H1 (cell line): ENCODE measurements at regions not wholly inside any gene's neighbourhood (a gene's known extent, or its start where the extent isn't known, plus 50 kb on each side); places are given as distances from the start of the nearest gene placed in this dataset.

Experiments used
- CTCF ChIA-PET: fragments of 300-600 bp; sonication (Branson Sonifier 250); formaldehyde crosslinking; loops from one replicate; lab custom pipeline; 2021; ENCODE audit not compliant: partially characterized antibody; lab: Charles Lee
- POLR2A ChIA-PET: fragments of 300-600 bp; sonication (Branson Sonifier 250); formaldehyde crosslinking; loops from one replicate; lab custom pipeline; 2021; ENCODE audit warnings: inconsistent platforms; ENCODE audit not compliant: partially characterized antibody; lab: Charles Lee
- DNase-seq, 2 experiments: peaks; one replicate each; pipeline versions ENCODE4 v3.0.0 to v3.0.0-alpha.2; 2010 to 2022; ENCODE audit warnings: low spot score in 2 of 2, low read depth in 1 of 2, mixed read lengths in 1 of 2
- FAIRE-seq: peaks from 2 replicates; lab custom pipeline; 2011; peaks lifted over from hg19 to GRCh38; lab: Jason Lieb, UNC
- H2AFZ ChIP-seq: 2 replicates; pipeline ENCODE4 v1.8.1; 2012; ENCODE audit warnings: low read length, inconsistent platforms
- H2AK5ac ChIP-seq: 2 replicates; pipeline ENCODE4 v1.6.1; 2013; ENCODE audit warnings: low read depth, low read length
- H2BK120ac ChIP-seq: replicated peaks from 2 replicates; pipeline ENCODE3; 2013; ENCODE audit warnings: low read depth, low read length, inconsistent platforms
- H2BK12ac ChIP-seq: 2 replicates; pipeline ENCODE4 v1.6.1; 2013; ENCODE audit warnings: low read depth, low read length
- H2BK15ac ChIP-seq: 2 replicates; pipeline ENCODE4 v1.6.1; 2013; ENCODE audit warnings: low read length
- H2BK20ac ChIP-seq: 2 replicates; pipeline ENCODE4 v1.6.1; 2013; ENCODE audit warnings: low read length
- H2BK5ac ChIP-seq: 2 replicates; pipeline ENCODE4 v1.6.1; 2013; ENCODE audit warnings: low read depth, low read length
- H3K14ac ChIP-seq: 2 replicates; pipeline ENCODE4 v1.6.1; 2013; ENCODE audit warnings: inconsistent platforms; ENCODE audit not compliant: insufficient read length
- H3K18ac ChIP-seq: 2 replicates; pipeline ENCODE4 v1.6.1; 2013; ENCODE audit warnings: low read length; ENCODE audit errors: extremely low read depth
- H3K23ac ChIP-seq: 2 replicates; pipeline ENCODE4 v1.6.1; 2013; ENCODE audit warnings: inconsistent platforms; ENCODE audit not compliant: insufficient read length
- H3K23me2 ChIP-seq: 2 replicates; pipeline ENCODE4 v1.6.1; 2013; ENCODE audit warnings: low read depth, low read length
- H3K27ac ChIP-seq: 2 replicates; pipeline ENCODE4 v1.6.1; 2011; ENCODE audit warnings: low read depth, low read length, inconsistent platforms
- H3K27me3 ChIP-seq, 4 experiments: replicated peaks in 1 of 4; 1 replicate in 1 of 4; 2 replicates in 3 of 4; pipeline versions ENCODE4 v1.6.1 to v1.8.1; 2011 to 2013; ENCODE audit warnings: low read length in 3 of 4, mild to moderate bottlenecking in 3 of 4, inconsistent platforms in 2 of 4, mixed read lengths in 2 of 4, moderate library complexity in 1 of 4; ENCODE audit not compliant: control insufficient read depth in 3 of 4, insufficient read depth in 3 of 4; ENCODE audit errors: extremely low read depth in 1 of 4
- H3K36me3 ChIP-seq, 4 experiments: 2 replicates each; pipeline versions ENCODE4 v1.6.1 to v1.8.1; 2011 to 2013; ENCODE audit warnings: mild to moderate bottlenecking in 4 of 4, low read length in 3 of 4, moderate library complexity in 2 of 4, control low read depth in 1 of 4, inconsistent platforms in 1 of 4; ENCODE audit not compliant: insufficient read depth in 4 of 4, control insufficient read depth in 2 of 4
- H3K4ac ChIP-seq: replicated peaks from 2 replicates; pipeline ENCODE3; 2013; ENCODE audit warnings: low read length, low read depth, mixed read lengths, inconsistent platforms; ENCODE audit not compliant: insufficient read length
- H3K4me1 ChIP-seq, 4 experiments: replicated peaks in 1 of 4; 1 replicate in 1 of 4; 2 replicates in 3 of 4; pipeline versions ENCODE4 v1.6.1 to v1.8.1; 2011 to 2013; ENCODE audit warnings: low read length in 3 of 4, inconsistent platforms in 2 of 4, mixed read lengths in 1 of 4; ENCODE audit not compliant: insufficient read depth in 4 of 4, control insufficient read depth in 3 of 4
- H3K4me2 ChIP-seq, 2 experiments: 2 replicates each; pipeline versions ENCODE4 v1.6.1 to v1.8.1; 2011 to 2013; ENCODE audit warnings: low read depth in 2 of 2, low read length in 2 of 2, control low read depth in 1 of 2, inconsistent platforms in 1 of 2, mild to moderate bottlenecking in 1 of 2; ENCODE audit not compliant: insufficient read depth in 1 of 2
- H3K4me3 ChIP-seq, 4 experiments: fragments of 200-600, 300-600 bp in 1 of 4; sonication (generic), shearing (Covaris generic), sonication (Bioruptor Twin) in 1 of 4; 2 replicates each; pipeline versions ENCODE4 v1.5.1 to v1.8.1; 2011 to 2016; ENCODE audit warnings: low read length in 4 of 4, low read depth in 3 of 4, control low read depth in 2 of 4, inconsistent platforms in 2 of 4, mild to moderate bottlenecking in 2 of 4, mixed read lengths in 1 of 4, moderate library complexity in 1 of 4; ENCODE audit not compliant: insufficient read depth in 2 of 4; ENCODE audit errors: extremely low read depth in 1 of 4
- H3K56ac ChIP-seq: replicated peaks from 2 replicates; pipeline ENCODE3; 2013; ENCODE audit warnings: low read depth, mild to moderate bottlenecking, mixed read lengths, low read length, inconsistent platforms; ENCODE audit not compliant: insufficient read length
- H3K79me1 ChIP-seq: 2 replicates; pipeline ENCODE4 v1.6.1; 2013; ENCODE audit warnings: low read depth, low read length, control low read depth
- H3K79me2 ChIP-seq, 2 experiments: 2 replicates each; pipeline versions ENCODE4 v1.6.1 to v1.8.1; 2012 to 2013; ENCODE audit warnings: low read length in 2 of 2, mild to moderate bottlenecking in 2 of 2, inconsistent platforms in 1 of 2; ENCODE audit not compliant: insufficient read depth in 2 of 2, control insufficient read depth in 1 of 2
- H3K9ac ChIP-seq, 4 experiments: replicated peaks in 1 of 4; 1 replicate in 1 of 4; 2 replicates in 3 of 4; pipeline versions ENCODE4 v1.6.1 to v1.8.1; 2011 to 2013; ENCODE audit warnings: low read depth in 3 of 4, low read length in 3 of 4, control low read depth in 2 of 4, mild to moderate bottlenecking in 2 of 4, moderate library complexity in 2 of 4, inconsistent platforms in 1 of 4; ENCODE audit errors: extremely low read depth in 1 of 4
- H3K9me3 ChIP-seq, 2 experiments: 2 replicates each; pipeline versions ENCODE4 v1.6.1 to v1.8.1; 2012 to 2013; ENCODE audit warnings: mild to moderate bottlenecking in 2 of 2, moderate library complexity in 2 of 2, control low read depth in 1 of 2, inconsistent platforms in 1 of 2, low read depth in 1 of 2, low read length in 1 of 2, mixed read lengths in 1 of 2; ENCODE audit not compliant: insufficient read depth in 2 of 2
- H4K20me1 ChIP-seq, 2 experiments: replicated peaks in 1 of 2; 2 replicates each; pipeline versions ENCODE3 to v1.8.1; 2011 to 2013; ENCODE audit warnings: inconsistent platforms in 2 of 2, low read length in 2 of 2, mild to moderate bottlenecking in 1 of 2; ENCODE audit not compliant: insufficient read depth in 2 of 2, control insufficient read depth in 1 of 2
- H4K5ac ChIP-seq: 2 replicates; pipeline ENCODE4 v1.6.1; 2013; ENCODE audit warnings: low read length, low read depth, mixed read lengths, inconsistent platforms; ENCODE audit not compliant: insufficient read length
- H4K8ac ChIP-seq: 2 replicates; pipeline ENCODE4 v1.8.0; 2013; ENCODE audit warnings: mild to moderate bottlenecking, moderate library complexity, low read length, inconsistent platforms; ENCODE audit not compliant: insufficient read depth; ENCODE audit errors: extremely low read depth
- H4K91ac ChIP-seq: replicated peaks from 2 replicates; pipeline ENCODE3; 2013; ENCODE audit warnings: low read length, mixed read lengths, inconsistent platforms; ENCODE audit not compliant: insufficient read length
- BACH1 ChIP-seq: IDR thresholded peaks from 2 replicates; pipeline ENCODE4 v1.6.1; 2012; ENCODE audit warnings: low read length, improper control_type of control experiment
- BCL11A ChIP-seq, 2 experiments: IDR thresholded peaks; one replicate each; pipeline ENCODE4 v1.6.1; 2011; ENCODE audit warnings: low read depth in 2 of 2, low read length in 2 of 2, mild to moderate bottlenecking in 2 of 2
- BRCA1 ChIP-seq: IDR thresholded peaks from 2 replicates; pipeline ENCODE4 v1.6.1; 2012; ENCODE audit warnings: low read depth, low read length, improper control_type of control experiment
- NANOG ChIP-seq: IDR thresholded peaks from 2 replicates; pipeline ENCODE4 v1.6.1; 2011; ENCODE audit warnings: low read length, low read depth, mild to moderate bottlenecking, inconsistent platforms; ENCODE audit not compliant: insufficient read depth, poor library complexity, severe bottlenecking
- SIN3A ChIP-seq, 2 experiments: IDR thresholded peaks in 1 of 2; conservative IDR thresholded peaks in 1 of 2; 2 replicates each; pipeline ENCODE4 v1.6.1; 2011 to 2012; ENCODE audit warnings: low read length in 2 of 2, improper control_type of control experiment in 1 of 2, low read depth in 1 of 2, mild to moderate bottlenecking in 1 of 2
- SP1 ChIP-seq: IDR thresholded peaks from 2 replicates; pipeline ENCODE4 v1.6.1; 2011; ENCODE audit warnings: low read depth, low read length
- TAF7 ChIP-seq: optimal IDR thresholded peaks from 2 replicates; pipeline ENCODE3; 2011; ENCODE audit warnings: low read depth, mild to moderate bottlenecking, inconsistent platforms, low read length, moderate library complexity, borderline replicate concordance
- WGBS, 2 experiments: shearing (Covaris generic) in 1 of 2; methylation state at CpG; one replicate each; pipeline versions ENCODE4 v1.1.6 to v1.1.7; 2013 to 2015; ENCODE audit warnings: low lambda C conversion rate in 2 of 2, mixed read lengths in 2 of 2, inconsistent platforms in 1 of 2, low coverage in 1 of 2, missing lambda C conversion rate in 1 of 2; ENCODE audit not compliant: insufficient replicate concordance in 2 of 2, insufficient coverage in 1 of 2, insufficient read length in 1 of 2; ENCODE audit errors: extremely low coverage in 1 of 2, missing lambda C conversion rate in 1 of 2; 5-methylcytosine and 5-hydroxymethylcytosine counted together

- Histone ChIP-seq H2BK5ac (no peak overlapping the region), H4K8ac (no peak overlapping the region), H3K23ac (no peak overlapping the region), H4K5ac (no peak overlapping the region), H3K27ac (no peak overlapping the region), H3K4ac (no peak overlapping the region), H3K27me3 (no peaks in the 10 kb centered on the region), H2AFZ (no peak overlapping the region), H3K36me3 (no peaks in the 10 kb centered on the region), H3K4me3 (no peak overlapping the region), H3K56ac (no peak overlapping the region), H3K4me1 (no peaks in the 10 kb centered on the region), H3K4me2 (no peak overlapping the region), H3K14ac (no peak overlapping the region), H3K18ac (no peak overlapping the region), H4K91ac (no peak overlapping the region), H2AK5ac (no peak overlapping the region), H2BK12ac (no peak overlapping the region), H3K79me2 (no peaks in the 10 kb centered on the region), H2BK20ac (no peak overlapping the region), H2BK15ac (no peak overlapping the region), H3K23me2 (no peaks in the 10 kb centered on the region), H4K20me1 (no peaks in the 10 kb centered on the region), H3K9me3 (no peaks in the 10 kb centered on the region), H3K79me1 (no peaks in the 10 kb centered on the region), H3K9ac (no peak overlapping the region), H2BK120ac (no peak overlapping the region)
- 96% methylated on average over 7 of the region's 7 CpGs; no CpG with 5 or more reads in 1 of the 2 experiments for WGBS, 2 experiments
- no peak for TF ChIP-seq TAF7
- no peak for TF ChIP-seq BCL11A (IDR thresholded peaks at IDR 0.05; ENCODE audit: low read depth in 2 of 2, low read length in 2 of 2)
- TF ChIP-seq NANOG = no peak
- no peak for TF ChIP-seq SP1
- TF ChIP-seq SIN3A (conservative IDR thresholded peaks at IDR 0.05 in 1 of 2, IDR thresholded peaks at IDR 0.05 in 1 of 2; ENCODE audit: low read depth in 1 of 2, low read length in 2 of 2) = no peak
- no peak for TF ChIP-seq BRCA1
- TF ChIP-seq BACH1 = no peak
- ChIA-PET CTCF (no interaction called here), POLR2A (no interaction called here)
- no peak for DNase-seq
- FAIRE-seq = no peak
Observed at GRCh38 chr6:74567281-74567922, 638.5 kb downstream of the COL12A1 start.
